Effector CD8-positive, alpha-beta T cell (primary cell): ENCODE measurements at regions not wholly inside any gene's neighbourhood (a gene's known extent, or its start where the extent isn't known, plus 50 kb on each side); places are given as distances from the start of the nearest gene placed in this dataset.
"Not testable (repeated sequence)": the region's sequence is repeated elsewhere in the genome, so short reads cannot be mapped to it uniquely, and the experiment has no call there.

Source experiments
- DNase-seq: peaks from one replicate; lab custom pipeline; 2025; lab: John Stamatoyannopoulos, UW

DNA sequence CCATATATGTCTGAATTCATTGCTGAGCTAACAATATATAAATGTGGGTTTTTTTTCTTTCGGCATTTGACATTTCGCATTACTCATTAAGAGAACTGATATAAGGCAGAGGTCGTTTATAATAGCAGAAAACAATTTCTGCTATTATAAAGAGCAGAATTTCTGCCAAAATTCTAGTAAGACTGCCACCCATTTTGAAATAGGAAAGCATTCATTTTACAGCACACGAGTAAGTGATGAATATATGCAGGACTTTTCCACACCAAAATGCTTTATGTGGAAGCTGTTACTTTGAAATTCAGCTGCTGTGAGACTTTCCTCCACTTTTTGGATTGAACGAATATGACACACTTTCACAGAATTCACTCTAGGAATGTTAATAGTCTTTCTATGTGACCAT, 610.9 kb upstream of the MAN1A1 start:
- no peak for DNase-seq

DNA sequence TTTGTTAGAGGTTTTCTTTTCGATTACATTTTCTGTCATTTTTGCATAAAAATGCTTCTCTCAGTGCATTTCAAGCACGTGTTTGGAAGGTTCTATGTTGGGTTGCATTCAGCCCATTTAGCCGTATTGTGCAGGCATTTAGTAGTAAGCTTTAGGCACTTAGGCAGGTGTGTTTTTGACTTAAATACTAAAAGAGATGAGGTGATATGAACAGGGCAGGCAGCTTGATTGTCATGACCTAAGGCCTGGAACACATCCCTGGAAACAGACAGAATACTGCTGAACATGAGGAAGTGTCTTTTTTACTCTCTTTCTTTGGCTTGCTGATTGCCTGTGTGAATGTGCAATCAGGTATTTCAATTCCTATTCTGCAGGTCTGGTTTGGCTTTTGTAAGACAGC, 610.5 kb upstream of the MAN1A1 start:
- no peak for DNase-seq

DNA sequence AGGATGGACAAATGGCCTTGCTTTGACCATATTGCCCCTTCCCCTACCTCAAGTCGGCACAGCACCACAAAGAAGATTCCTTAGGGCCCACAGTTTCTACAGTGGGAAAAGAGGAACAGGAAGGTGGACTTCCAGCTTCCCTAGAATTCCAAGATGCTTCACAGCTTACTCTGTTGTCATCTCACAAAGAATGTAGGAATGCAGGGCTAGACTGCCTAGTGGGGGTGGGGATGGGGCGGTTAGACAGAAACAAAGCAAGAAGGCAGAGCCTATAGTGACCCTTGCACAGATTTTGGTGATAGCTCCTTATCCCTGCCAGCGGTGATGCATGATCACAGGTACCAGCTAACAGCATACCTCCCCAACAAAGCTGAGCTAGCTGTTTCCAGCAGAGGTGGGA, 607.6 kb upstream of the MAN1A1 start:
- DNase-seq, result no peak

DNA sequence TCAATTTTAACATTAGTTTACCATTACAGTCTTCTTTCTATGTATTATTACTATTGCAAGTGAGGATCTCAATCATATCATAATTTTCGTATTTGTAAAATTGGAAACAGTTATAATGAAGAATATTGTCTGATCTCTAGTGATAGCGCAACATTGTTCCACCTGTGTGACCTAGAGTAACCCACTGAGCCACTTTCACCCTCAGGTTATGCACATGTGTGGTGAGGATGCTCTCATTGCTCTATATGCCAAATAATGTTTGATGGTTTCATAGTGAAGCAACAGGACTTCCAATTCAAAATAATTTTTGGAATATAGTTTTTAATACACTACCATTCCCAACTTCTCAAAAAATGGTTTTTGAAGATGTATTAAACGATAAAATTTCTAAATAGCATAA, 603.1 kb upstream of the MAN1A1 start:
- DNase-seq, result no peak

DNA sequence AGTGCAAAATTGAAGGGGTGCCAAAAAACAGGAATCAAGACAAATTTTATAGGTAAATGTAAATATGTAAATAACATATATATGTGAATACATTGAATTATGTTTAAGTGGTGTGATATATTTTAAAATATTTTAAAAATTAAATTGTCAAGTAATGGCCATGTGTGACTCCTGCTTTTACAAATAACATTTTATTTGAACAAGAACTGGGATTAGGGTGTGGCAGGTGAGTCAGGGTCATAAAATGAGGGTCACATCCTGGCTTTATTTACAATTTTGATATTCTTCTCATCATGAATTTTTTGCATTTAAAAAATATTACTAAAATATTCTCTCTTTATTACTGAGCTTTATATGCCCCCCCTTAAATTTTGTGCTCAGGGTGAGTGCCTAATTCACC, 601.1 kb upstream of the MAN1A1 start:
- no peak for DNase-seq

DNA sequence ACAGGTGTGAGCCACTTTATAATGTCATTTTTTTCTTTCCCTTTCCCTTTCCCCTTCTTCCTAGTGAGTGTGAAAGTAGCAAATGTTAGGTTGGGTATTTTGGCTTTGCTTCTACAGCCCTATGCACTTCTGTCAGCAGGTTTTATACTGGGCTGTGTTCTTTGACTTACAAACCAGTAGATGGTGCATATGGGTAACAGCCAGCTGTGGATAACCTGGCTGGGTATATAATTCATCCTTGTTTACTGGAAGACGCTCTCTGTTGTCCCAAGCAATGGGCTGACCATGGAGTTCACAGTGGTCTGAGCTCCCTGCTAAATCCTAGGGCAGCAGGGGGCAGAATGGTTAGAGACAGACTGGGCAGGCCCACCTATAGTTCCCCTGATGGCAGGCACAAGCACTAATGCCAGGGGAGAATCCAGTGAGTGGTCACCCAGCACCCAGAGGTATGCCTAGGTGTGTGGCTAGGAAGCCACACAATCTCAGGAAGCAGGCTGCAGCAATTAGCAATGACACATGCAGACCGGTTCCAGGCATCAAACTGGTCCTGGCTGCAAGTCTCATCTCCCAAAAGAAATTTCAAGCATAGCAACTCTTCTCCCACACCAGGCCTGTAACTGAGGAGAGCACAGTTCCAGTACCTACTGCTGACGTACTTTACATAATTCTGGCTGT, 592.7 kb upstream of the MAN1A1 start:
- DNase-seq, result no peak

DNA sequence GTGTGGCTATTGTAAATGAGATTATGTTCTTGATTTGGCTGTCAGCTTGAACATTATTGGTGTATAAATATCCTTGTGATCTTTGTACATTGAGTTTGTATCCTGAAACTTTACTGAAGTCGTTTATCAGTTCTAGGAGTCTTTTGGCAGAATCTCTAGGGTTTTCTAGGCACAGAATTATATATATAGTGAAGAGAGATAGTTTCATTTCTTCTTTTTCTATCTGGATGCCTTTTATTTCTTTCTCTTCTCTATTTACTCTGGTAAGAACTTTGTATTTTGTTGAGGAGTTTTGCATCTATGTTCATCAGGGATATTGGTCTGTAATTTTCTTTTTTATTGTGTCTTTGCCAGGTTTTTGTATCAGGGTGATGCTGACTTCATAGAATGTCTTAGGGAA, 589.2 kb upstream of the MAN1A1 start:
- no peak for DNase-seq

DNA sequence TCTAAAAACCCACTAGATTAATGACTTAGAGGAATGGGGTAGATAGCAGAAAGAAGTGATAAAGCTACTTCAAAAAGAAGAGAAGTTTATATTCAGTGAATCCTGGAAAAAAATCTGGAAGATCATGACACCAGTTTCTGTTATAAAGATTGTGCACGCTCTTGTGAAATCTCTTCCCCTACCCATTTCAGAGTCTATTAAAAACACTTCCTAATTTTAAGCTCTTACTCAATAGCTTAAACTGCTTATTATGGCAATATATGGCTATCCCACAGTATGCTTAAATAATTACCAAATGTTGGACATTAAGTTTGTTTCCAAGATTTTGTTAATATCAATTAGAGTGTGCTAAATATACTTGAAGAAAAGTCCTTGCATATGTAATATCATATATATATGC, 585.3 kb upstream of the MAN1A1 start:
- no peak for DNase-seq

DNA sequence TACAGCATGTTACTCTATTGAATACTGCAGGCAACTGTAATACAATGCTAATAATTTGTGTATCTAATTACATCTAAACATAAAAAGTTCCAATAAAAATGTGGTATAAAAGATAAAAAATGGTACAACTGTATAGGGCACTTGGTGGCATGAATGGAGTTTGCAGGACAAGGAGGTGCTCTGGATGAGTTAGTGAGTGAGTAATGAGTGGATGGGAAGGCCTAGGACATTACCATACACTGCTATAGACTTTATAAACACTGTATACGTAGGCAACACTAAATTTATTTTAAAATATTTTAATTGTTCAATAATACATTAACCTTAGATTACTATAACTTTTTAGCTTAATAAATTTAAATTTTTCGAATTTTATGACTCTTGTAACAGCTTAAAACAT, 579.6 kb upstream of the MAN1A1 start:
- DNase-seq, result no peak

DNA sequence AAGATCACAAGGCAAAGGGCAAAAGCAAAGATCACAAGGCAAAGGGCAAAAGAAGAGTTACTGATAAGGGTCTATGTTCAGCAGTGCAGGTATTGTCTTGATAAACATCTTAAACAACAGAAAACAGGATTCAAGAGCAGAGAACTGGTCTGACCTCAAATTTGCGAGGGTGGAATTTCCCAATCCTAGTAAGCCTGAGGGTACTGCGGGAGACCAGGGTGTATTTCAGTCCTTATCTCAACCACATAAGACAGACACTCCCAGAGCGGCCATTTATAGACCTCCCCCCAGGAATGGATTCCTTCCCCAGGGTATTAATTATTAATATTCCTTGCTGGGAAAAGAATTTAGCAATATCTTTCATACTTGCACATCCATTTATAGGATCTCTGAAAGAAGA, 575.3 kb upstream of the MAN1A1 start:
- not testable (repeated sequence) for DNase-seq

DNA sequence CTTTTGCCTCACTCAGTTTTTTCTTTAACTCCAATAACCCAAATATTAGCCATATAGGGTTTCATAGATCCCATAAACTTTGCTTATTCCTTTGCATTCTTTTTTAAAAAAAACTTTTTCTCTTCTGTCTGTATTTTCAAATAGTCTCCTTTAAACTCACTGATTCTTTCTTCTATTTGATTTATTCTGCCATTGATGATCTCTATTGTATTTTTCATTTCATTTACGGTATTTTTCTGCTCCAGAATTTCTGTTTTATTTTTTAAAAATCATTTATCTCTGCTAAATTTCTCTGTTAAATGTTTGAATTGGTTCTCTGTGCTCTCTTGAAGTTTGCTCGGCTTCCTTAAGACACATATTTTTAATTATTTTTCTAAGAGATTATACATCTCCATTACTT, 573.3 kb upstream of the MAN1A1 start:
- DNase-seq, result no peak

DNA sequence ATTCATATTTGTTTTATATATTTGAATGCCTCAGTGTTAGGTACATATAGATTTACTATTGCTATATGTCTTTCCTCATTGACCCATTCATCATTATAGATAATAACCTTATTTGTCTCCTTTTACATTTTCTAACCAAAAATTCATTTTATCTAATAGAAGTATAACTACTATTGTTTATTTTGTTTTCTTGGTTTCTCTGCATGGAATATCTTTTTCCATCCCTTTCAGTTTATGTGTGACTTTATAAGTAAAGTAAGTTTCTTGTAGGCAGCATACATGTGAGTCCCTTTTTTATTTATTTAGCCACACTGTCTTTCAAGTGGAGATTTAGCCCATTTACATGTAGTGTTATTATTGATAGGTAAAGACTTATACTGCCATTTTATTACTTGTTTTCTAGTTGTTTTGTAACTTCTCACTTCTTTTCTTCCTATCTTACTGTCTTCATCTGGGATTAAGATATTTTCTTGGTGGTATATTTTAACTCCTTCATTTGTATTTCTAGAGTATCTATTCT, 572.0 kb upstream of the MAN1A1 start:
- DNase-seq, result no peak

DNA sequence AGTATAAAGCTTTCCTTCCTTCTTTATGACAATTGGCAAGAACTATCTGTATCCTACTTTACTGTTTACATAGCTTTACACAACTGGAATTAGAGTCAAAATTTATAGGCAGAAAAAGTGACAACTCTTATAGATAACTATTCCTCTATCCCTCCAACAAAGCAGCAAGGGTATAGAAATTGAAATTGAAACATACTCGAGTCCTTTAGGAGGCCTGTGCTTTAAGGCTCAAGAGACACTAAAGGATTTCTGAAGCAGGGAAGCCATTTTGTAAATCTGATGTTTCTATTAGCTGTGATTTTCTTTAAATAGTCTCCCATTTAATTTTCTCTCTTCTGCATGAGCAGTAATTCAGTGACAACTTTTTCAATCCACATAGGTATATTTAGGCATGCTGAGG, 567.6 kb upstream of the MAN1A1 start:
- no peak for DNase-seq

DNA sequence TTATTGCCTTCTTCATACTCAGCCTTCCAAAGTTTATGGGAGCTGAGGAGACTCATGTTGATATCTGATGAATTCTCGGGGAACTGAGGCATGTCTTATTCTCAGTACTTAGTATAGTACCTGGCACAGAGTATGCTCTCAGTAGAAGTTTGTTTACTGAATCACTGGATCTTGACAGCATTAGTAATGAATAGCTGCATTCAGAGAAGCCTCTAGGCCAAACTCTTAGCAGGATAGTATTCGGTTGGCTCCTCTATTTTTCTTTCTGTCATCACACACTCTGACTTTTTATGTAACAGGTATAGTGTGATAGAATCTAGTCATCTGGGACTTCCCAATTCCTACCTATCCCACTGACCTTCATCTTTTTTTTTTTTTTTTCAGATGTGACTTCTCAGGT, 566.4 kb upstream of the MAN1A1 start:
- DNase-seq, result no peak

DNA sequence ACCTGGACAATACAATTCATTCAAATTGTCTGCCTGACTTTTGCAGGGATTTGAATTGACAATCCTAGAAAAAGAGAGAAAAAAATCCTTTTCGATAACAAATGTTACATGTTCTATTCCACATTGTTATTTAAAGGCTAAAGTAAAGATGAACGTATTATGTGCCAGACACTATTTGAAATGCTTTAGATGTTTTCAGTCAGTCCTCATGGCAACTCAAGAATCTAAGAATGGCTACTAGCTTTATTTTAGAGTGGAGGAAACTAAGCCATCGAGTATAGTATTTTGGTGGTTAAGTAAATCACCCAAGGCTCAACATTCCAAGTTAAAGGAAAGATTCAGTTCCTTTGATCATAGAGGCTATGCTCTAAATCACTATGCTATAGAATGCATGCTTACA, 558.6 kb upstream of the MAN1A1 start:
- DNase-seq, result no peak

DNA sequence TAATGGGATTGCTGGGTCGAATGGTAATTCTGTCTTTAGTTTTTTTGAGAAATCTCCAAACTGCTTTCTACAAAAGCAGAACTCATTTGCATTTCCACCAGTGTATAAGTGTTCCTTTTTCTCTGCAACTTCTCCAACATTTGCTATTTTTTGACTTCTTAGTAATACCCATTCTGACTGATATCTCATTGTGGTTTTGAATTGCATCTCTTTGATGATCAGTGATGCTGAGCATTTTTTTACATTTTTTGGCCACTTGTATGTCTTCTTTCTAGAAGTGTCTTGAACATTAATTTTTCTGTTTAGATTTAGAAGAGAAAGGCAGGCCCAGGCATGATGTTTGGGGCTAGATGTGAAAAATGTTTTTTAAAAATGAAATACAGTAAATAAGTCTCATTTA, 553.1 kb upstream of the MAN1A1 start:
- DNase-seq, result no peak

DNA sequence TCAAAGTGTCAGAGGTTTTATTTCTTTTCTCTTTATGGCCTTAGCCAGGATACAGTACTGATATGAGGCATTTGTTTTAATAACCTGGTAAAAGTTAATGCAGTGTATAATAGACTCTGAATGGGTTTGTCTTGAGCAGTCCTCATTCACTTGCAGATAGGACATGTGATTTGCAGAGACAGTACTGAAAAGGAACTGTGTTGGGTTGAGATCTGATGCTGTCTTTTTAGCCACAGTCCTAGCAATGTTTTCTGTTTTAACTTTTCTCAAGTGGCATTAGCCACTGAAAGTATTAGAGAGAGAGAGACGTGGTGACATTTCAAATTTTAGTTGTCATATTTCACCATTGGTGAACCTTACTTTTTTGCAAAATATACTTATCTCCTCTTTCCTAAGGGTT, 547.2 kb upstream of the MAN1A1 start:
- DNase-seq, result no peak

DNA sequence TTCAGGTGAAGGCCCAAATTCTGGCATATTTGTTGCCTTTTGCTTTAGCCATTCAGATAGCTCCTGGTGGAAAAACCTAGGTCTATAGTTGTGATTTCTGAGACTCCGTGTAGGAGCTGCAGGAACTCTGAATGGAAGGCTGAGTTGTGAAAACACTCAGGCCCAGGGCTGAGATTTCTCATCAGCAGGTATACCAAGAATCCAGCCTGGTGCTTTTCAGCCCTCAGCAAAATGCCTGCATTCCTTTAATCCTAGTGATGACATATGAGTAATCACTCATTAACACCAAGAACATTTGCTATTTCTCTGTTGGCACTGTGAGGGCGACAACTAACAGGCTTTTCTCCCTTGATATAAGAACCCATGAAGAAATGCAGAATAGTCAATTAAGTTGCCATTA, 546.1 kb upstream of the MAN1A1 start:
- DNase-seq, result no peak

DNA sequence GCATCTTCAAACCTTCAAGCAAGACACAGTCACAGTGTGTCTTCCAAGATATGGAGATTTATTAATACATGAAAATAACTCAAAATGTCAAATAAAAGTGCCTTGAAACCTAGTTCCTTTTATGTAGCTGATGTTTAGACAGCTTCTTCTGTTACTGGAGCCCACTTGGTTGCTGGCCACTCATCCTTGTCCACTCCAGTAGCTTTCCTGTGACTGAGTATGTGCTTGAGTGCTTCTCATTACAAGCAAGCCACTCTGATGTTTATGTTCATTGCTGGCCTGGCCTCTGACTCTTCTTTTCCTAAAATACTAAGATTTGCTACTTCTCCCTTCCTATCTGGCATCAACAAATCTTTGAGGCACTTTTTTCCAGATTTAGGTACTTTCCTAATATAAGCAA, 545.2 kb upstream of the MAN1A1 start:
- DNase-seq, result no peak

DNA sequence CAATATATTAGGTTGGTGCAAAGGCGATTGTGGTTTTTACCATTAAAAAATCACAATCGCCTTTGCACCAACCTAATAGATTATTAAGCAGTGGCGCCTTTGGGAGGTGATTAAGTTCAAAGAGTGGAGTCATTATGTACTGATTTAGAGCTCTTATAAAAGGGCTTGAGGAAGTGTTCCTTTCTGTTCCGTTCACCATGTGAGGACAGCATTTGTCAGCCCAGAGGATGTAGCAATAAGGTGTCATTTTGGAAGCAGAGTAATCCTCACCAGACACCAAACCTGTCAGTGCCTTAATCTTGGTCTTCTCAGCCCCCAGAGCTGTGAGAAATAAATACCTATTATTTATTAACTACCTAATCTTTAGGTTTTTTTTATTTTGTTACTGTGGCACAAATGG, 542.1 kb upstream of the MAN1A1 start:
- no peak for DNase-seq

DNA sequence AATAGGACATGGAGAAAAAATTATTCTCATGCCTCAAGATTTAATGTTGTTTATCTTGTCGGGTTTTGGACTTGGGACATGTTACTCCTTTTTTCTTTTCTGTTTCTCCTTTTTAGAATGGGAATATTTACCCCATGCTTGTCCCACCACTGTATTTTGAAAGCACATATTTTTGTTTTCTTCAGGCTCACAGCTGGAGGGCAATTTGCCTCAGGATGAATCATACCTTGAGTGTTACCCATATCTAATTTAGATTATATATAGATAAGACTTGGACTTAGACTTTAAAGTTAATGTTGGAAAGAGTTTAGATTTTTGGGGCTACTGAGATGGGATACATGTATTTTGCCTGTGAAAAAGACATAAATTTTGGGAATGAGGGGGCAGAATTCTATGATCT, 541.6 kb upstream of the MAN1A1 start:
- DNase-seq, result no peak

DNA sequence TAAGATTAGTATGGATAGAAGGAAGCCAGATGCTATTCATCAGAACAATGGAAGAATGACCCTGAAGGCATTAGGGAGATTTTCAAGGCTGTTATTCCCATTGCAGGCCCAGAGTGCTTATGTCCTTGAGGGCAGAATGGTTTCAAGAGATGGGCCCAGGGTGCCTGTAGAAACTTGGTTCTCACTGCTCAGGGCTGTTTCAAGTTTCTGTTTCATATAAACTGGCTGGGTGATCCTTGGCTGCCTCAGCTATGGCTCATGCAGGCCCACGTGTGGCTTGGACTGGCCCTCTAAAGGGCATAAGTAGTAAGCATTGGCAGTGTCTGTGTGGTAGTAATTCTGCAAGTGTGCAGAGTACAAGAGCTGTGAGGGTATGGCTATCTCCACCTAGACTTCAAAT, 540.9 kb upstream of the MAN1A1 start:
- no peak for DNase-seq

DNA sequence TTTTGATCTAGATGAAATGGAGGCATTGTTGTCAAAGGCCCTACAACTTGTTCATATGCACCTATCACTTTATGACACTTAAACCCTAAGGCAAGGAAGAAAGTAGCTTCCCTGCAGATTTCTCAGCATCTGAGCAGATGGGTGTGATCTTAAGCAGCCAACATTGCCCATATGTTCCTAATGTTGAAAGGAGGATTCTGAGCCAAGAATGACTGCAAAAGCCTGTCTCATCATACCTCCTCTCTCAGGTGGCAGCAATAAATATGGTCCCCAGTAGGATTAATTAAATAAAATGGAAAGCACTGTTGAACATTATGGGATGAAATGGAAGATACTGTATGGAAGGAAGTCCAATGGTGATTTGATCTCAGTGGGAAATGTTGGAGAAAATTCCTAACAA, 538.1 kb upstream of the MAN1A1 start:
- DNase-seq, result no peak

DNA sequence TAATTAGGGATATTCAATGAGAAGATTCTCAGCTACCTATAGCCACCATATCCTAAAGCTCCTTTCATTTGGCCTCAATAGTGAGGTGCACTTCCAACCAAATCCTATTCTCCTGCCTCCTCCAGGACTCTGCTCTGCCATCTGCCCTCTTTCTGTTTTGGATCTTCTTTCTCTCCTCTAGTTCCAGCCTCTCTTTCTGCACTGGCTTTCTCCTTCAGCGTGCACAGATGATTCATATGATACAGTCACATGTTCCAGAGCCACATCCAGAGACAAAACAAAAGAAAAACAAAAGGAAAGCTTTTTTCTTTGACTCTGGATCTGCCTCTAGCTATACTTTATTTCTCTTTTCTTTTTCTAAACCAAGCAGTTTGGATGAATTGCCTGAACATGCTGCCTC, 531.9 kb upstream of the MAN1A1 start:
- no peak for DNase-seq

DNA sequence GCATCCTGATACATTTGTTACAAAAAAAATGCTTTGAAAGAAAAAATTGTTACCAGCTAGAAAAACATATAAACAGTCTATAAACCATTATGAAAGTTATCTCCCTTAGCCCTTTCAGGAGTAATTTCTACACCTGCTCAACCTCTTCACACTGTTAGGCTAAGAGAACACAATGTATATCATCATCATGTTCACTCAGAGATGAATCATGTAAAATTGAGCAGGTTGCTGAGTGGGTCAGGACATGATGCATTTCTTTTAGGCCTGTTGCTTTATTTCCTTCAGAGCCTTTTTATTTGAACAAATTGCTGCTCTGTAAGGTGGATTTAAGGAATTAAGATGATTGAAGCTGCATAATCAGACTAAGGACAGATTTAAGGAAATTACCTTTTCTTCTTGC, 531.3 kb upstream of the MAN1A1 start:
- no peak for DNase-seq
